ENCODE measurements at regions not wholly inside any gene's neighbourhood (a gene's known extent, or its start where the extent isn't known, plus 50 kb on each side); places are given as distances from the start of the nearest gene placed in this dataset.

DNA sequence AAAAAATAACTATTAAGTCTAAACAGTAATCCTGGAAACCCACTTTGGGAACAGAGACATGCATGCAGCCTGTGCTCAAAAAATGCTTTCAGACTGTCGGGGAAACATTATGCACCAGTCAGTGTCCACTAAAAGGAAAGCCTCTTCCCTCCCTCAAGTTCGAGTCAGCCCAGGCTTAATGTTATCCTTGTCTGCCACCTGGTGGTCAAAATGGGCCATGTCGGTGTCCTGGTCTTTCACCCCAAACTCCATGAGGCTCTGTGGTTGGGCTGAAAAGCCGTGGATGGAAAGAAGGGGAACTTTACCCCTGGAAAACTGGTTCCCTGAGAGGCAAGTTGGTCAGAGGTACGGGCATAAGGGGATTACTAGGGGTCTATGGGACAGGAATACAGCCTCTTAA, 88.4 kb upstream of the ZNF492 start:
- intact Hi-C loops (cut with DNase I): no loop called here
- H3K4me1 ChIP-seq: no peaks in the 10 kb centered on the region
- WGBS, 2 donors: 11 to 12% methylated on average over 5 of the region's 5 CpGs
- no peak overlapping the region for H3K27ac ChIP-seq
- DNase-seq: peak; percentile 67 to 68
- no peaks in the 10 kb centered on the region for H3K36me3 ChIP-seq
- no peaks in the 10 kb centered on the region for H3K27me3 ChIP-seq
- TF ChIP-seq, protein P1, sequence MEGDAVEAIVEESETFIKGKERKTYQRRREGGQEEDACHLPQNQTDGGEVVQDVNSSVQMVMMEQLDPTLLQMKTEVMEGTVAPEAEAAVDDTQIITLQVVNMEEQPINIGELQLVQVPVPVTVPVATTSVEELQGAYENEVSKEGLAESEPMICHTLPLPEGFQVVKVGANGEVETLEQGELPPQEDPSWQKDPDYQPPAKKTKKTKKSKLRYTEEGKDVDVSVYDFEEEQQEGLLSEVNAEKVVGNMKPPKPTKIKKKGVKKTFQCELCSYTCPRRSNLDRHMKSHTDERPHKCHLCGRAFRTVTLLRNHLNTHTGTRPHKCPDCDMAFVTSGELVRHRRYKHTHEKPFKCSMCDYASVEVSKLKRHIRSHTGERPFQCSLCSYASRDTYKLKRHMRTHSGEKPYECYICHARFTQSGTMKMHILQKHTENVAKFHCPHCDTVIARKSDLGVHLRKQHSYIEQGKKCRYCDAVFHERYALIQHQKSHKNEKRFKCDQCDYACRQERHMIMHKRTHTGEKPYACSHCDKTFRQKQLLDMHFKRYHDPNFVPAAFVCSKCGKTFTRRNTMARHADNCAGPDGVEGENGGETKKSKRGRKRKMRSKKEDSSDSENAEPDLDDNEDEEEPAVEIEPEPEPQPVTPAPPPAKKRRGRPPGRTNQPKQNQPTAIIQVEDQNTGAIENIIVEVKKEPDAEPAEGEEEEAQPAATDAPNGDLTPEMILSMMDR (IDR thresholded peaks at IDR 0.05): peak; percentile 31 to 74 (median 60)
- TF ChIP-seq POLR2A (IDR thresholded peaks at IDR 0.05): no peak
- no peaks in the 10 kb centered on the region for H3K9me3 ChIP-seq
- H3K4me3 ChIP-seq (replicated peaks in 1 of 3): no peak overlapping the region

DNA sequence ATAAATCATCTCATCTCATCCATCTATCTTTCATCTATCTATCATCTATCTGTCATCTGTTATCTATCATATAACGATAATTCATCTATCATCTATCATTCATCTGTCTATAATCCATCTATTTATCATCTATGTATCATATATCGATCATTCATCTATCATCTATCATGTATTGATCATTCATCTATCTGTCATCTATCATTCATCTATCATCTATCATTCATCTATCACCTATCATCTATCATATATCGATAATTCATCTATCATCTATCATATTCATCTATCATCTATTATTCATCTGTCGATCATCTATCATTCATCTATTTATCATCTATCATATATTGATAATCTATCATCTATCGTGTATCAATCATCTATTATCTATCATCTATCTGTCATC, 100.4 kb upstream of the ZNF492 start:
- H3K36me3 ChIP-seq: no peaks in the 10 kb centered on the region
- H3K9me3 ChIP-seq: no peaks in the 10 kb centered on the region
- TF ChIP-seq, protein P1 (IDR thresholded peaks at IDR 0.05): no peak
- TF ChIP-seq POLR2A (IDR thresholded peaks at IDR 0.05): no peak
- DNase-seq: no peak
- H3K4me1 ChIP-seq: no peaks in the 10 kb centered on the region
- intact Hi-C loops (cut with DNase I): no loop called here
- 94 to 96% methylated on average over 5 of the region's 5 CpGs for WGBS, 2 donors
- no peak overlapping the region for H3K27ac ChIP-seq
- H3K4me3 ChIP-seq (replicated peaks in 1 of 3): no peak overlapping the region
- no peaks in the 10 kb centered on the region for H3K27me3 ChIP-seq

DNA sequence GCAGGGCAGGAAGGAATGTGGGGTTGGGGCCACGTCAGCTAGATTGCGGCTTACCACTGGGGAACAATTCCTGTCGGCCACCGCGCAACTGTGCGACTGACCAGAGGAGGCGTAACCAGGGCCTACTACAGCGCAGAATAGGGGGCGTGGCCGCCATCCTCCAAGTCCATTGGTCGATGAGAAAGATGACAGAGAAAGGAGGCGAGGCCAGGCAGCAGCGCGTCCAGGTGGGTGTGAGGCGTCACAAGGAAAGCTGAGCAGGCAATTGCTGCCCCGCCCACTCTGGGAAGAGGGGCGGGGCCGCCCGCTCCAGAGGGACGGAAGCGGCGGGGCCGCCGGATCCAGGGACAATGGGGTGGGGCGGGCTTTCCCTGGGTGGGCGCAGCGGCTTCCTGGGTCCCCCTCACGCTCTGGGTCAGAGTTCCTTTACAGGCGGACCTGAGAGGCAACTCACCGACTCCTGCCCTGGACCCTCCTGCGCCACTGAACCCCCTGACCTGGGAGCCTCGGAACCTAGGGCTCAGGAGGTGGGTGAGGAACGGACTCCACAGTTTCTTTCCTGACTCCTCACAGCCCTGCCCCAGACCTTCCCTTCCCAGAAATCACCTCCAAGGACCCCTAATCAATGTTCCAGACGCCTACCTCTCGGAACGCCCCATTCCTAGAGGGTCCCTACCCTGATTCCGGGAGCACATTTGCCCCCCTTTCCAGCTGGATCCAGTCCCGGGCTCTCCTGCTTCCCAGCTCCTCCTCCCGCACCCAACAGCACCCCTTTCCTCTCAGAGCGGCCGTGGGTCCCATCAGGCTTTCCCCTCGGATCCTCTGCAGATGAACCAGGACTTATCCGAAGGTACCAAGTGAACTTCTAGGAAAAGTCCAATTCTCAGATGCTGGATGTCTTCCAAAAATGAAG, 101.5 kb upstream of the ZNF492 start:
- H3K36me3 ChIP-seq: no peaks in the 10 kb centered on the region
- peak overlapping the region in 2 of 3 donors; percentile 33 to 56 for H3K4me3 ChIP-seq (replicated peaks in 1 of 3)
- H3K9me3 ChIP-seq: no peaks in the 10 kb centered on the region
- H3K27me3 ChIP-seq: no peaks in the 10 kb centered on the region
- no peaks in the 10 kb centered on the region for H3K4me1 ChIP-seq
- peak; percentile 98 to 99 for DNase-seq
- intact Hi-C loops (cut with DNase I): no loop called here
- TF ChIP-seq, protein P1 (IDR thresholded peaks at IDR 0.05): peak in 2 of 6 experiments; percentile 15 to 40
- peak in 1 of 2 donors; percentile 98 for TF ChIP-seq POLR2A (IDR thresholded peaks at IDR 0.05)
- 3% methylated on average over 39 of the region's 43 CpGs for WGBS, 2 donors
- H3K27ac ChIP-seq: peak overlapping the region in 1 of 3 donors; percentile 62

DNA sequence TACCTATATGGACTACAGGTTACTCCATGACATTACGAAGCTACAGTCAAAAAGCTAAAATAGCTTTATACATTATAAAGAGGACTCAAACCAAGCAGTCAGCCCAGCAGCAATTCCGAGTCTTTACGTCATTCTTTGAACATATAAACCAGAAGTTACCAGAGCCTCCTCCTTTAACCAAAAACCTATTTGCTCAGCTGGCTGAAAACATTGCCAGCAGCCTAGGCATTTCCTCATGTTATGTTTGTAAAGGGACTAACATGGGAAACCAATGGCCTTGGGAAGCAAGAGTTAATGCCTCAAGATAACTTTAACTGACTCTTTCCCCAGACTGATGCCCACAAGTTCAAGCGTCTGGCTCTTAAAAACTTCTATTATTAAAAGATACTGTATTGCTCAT, 104.1 kb upstream of the ZNF492 start:
- no peak for TF ChIP-seq POLR2A (IDR thresholded peaks at IDR 0.05)
- TF ChIP-seq, protein P1 (IDR thresholded peaks at IDR 0.05): no peak
- Histone ChIP-seq H3K27me3 (no peaks in the 10 kb centered on the region), H3K4me1 (peaks cover 0 to 4% of the 10 kb centered on the region in 2 donors), H3K27ac (no peak overlapping the region), H3K9me3 (no peaks in the 10 kb centered on the region), H3K36me3 (no peaks in the 10 kb centered on the region), H3K4me3 (replicated peaks in 1 of 3) (no peak overlapping the region)
- intact Hi-C loops (cut with DNase I): no loop called here
- no peak for DNase-seq
- WGBS, 2 donors: 87 to 90% methylated on average over 4 of the region's 4 CpGs

DNA sequence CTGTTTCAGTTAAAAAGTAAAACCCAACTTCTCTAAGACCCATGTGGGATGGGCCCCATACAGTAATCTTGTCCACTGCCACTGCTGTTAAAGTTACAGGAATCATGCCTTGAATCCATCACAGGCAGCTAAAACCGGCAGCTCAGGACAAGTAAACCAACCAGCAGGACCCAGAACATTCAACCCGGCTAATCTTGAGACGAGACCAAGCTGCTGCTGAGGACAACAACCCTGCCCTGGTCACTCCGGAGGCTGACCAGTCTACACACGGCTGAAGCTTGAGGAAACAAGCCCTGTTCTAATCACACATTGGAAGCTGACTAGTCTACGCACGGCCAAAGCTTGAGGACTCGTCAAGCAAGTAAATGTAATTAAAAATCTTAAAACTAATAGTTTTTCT, 105.2 kb upstream of the ZNF492 start:
- Histone ChIP-seq H3K4me3 (replicated peaks in 1 of 3) (no peak overlapping the region), H3K36me3 (no peaks in the 10 kb centered on the region), H3K27me3 (no peaks in the 10 kb centered on the region), H3K27ac (no peak overlapping the region), H3K4me1 (peaks cover 0 to 4% of the 10 kb centered on the region in 2 donors), H3K9me3 (no peaks in the 10 kb centered on the region)
- intact Hi-C loops (cut with DNase I): no loop called here
- no peak for DNase-seq
- WGBS, 2 donors: 66 to 70% methylated on average over 8 of the region's 8 CpGs
- no peak for TF ChIP-seq POLR2A (IDR thresholded peaks at IDR 0.05)
- TF ChIP-seq, protein P1 (IDR thresholded peaks at IDR 0.05): no peak
